Stimulated activated CD8-positive, alpha-beta memory T cell treated with anti-CD3 and anti-CD28 coated beads, Interleukin-7, amount 100 ng/mL, for 48 hours (primary cell): ENCODE measurements at regions not wholly inside any gene's neighbourhood (a gene's known extent, or its start where the extent isn't known, plus 50 kb on each side); places are given as distances from the start of the nearest gene placed in this dataset.
"Not testable (repeated sequence)": the region's sequence is repeated elsewhere in the genome, so short reads cannot be mapped to it uniquely, and the experiment has no call there.

Source experiments
- DNase-seq, 2 donors: peaks; one replicate each; pipeline ENCODE4 v3.0.0-alpha.2; 2020; ENCODE audit warnings: low read depth in 1 of 2; ENCODE audit errors: extremely low read depth in 1 of 2

- no peak for DNase-seq
Measured at GRCh38 chr9:34796924-34797323, 87.0 kb upstream of the CCL21 start.

- no peak for DNase-seq
Measured at GRCh38 chr9:34793428-34793827, 83.5 kb upstream of the CCL21 start.

GRCh38 chr9:34783951-34784487 lies 74.1 kb upstream of the CCL21 start:
- DNase-seq: no peak

GRCh38 chr9:34782372-34782771 lies 72.4 kb upstream of the CCL21 start:
- no peak for DNase-seq

- DNase-seq: no peak
Measured at GRCh38 chr9:34777666-34778065, 67.7 kb upstream of the CCL21 start.

- no peak for DNase-seq
Measured at GRCh38 chr9:34773955-34774354, 64.0 kb upstream of the CCL21 start.

- DNase-seq: no peak
Measured at GRCh38 chr9:34773306-34773910, 63.5 kb upstream of the CCL21 start.

GRCh38 chr9:34771007-34771406 lies 61.1 kb upstream of the CCL21 start:
- DNase-seq: no peak

GRCh38 chr9:34767087-34767486 lies 57.2 kb upstream of the CCL21 start:
- not testable (repeated sequence) for DNase-seq

GRCh38 chr9:34760196-34761040 lies 50.5 kb upstream of the CCL21 start:
- peak in 1 of 2 donors; percentile 11 for DNase-seq
